SU-DHL-6 (cell line): ENCODE measurements at regions not wholly inside any gene's neighbourhood (a gene's known extent, or its start where the extent isn't known, plus 50 kb on each side); places are given as distances from the start of the nearest gene placed in this dataset.

Source experiments
- EZH2phosphoT487 ChIP-seq: fragments of 200-600 bp; sonication (generic), shearing (Covaris generic); conservative IDR thresholded peaks from 2 replicates; pipeline ENCODE4 v1.6.1; 2018; ENCODE audit warnings: mild to moderate bottlenecking, antibody characterized with exemption, low read length, moderate library complexity, mixed read lengths
- TF ChIP-seq, protein P1 (sequence below): fragments of 200-600 bp; sonication (generic); IDR thresholded peaks from one replicate; pipeline ENCODE4 v1.5.1; 2017; ENCODE audit warnings: antibody characterized with exemption, mild to moderate bottlenecking, low read length, moderate library complexity; ENCODE audit not compliant: insufficient read depth, poor library complexity, severe bottlenecking

DNA sequence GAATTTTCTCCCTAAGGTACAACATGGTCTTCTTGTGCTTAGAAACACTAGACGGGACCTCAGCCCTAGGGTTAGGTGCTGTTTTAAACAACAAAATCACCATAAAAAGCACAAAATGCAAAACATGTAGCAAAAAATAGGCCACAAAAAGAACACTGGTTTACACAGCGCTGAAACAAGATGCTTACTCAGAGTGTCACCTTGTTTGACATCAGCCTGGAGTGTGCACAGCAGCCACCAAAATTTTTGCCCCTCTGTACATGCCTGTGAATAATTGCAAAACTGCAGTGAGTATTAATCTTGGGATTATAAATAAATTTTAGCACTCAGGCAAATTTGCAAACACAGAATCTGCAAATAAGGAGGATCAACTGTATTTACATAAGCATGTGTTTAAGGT, 110.1 kb downstream of the PLG start:
- TF ChIP-seq, protein P1, sequence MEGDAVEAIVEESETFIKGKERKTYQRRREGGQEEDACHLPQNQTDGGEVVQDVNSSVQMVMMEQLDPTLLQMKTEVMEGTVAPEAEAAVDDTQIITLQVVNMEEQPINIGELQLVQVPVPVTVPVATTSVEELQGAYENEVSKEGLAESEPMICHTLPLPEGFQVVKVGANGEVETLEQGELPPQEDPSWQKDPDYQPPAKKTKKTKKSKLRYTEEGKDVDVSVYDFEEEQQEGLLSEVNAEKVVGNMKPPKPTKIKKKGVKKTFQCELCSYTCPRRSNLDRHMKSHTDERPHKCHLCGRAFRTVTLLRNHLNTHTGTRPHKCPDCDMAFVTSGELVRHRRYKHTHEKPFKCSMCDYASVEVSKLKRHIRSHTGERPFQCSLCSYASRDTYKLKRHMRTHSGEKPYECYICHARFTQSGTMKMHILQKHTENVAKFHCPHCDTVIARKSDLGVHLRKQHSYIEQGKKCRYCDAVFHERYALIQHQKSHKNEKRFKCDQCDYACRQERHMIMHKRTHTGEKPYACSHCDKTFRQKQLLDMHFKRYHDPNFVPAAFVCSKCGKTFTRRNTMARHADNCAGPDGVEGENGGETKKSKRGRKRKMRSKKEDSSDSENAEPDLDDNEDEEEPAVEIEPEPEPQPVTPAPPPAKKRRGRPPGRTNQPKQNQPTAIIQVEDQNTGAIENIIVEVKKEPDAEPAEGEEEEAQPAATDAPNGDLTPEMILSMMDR: no peak
- no peak for TF ChIP-seq EZH2phosphoT487
